ENCODE measurements at regions not wholly inside any gene's neighbourhood (a gene's known extent, or its start where the extent isn't known, plus 50 kb on each side); places are given as distances from the start of the nearest gene placed in this dataset.

DNA sequence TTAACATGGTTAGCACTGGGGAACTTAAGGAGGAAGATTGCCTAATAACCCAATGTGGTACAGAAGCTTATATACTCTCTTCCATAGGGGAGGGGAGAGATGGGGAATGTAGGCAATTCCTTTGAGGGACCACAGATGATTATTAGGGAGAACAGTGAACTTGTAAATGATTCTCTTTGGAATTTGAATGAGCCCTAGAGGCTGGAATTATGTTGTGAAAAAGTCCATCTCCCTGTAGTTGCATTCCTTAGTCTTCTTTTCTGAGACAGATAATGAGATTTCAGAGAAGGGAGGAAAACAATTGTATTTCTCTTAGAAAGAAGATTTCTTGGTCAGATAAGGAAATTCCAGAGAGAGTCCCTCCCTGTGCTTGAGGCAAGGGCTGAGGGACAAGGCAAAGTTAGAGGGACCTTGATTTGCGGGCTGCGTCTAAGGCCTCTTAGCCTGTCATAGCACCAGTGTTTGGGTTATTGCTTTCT is 89.0 kb upstream of the HMCN1 start:
- no peak for DNase-seq

DNA sequence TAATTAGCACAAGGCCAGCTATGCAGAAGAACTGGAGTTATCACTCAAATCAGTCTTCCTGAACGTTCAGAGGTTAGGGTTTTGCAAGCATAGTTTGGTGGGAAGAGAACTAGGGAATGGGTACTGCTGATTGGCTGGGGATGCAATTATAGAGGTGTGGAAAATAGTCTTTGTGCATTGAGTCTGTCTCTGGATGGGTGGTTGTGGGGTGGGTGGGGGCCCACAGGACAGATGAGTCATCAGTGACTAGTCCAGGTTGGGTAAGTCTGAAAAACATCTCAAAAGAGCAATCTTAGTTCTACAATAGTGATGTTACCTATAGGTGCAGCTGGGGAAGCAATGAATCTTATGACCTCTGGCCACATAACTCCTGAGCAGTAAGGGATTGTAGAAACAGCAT is 89.7 kb upstream of the HMCN1 start:
- peak; percentile 32 for DNase-seq

DNA sequence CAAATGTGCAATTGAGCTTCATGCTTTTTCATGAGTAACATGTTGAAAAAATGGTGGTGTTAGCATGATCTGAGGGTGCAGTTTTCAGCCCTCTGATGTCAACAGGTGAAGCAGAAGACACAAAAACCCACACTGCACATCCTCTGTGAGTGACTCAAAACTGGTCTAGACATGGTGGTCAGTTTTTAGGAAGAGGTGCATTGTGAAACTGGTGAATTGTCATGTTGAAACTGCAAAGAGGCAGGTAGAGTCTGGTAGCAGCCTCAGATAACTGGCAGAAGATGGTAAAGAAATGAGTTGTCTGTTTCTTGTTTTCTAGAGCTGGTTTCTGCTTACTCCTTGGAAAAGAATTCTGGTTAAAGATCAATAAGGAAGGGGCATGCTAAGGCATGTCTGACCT is 97.3 kb upstream of the HMCN1 start:
- no peak for DNase-seq

DNA sequence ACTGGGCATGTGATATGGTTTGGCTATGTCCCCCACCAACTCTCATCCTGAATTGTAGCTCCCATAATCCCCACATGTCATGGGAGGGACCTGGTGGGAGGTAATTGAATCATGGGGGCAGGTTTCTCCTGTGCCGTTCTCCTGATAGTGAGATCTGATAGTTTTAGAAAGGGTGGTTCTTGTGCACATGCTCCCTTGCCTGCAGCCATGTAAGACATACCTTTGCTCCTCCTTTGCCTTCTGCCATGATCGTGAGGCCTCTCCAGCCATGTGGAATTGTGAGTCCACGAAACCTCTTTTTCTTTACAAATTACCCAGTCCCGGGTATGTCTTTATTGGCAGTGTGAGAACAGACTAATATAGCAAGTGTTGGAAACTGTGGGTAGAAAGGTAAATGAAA is 99.5 kb upstream of the HMCN1 start:
- DNase-seq = no peak

DNA sequence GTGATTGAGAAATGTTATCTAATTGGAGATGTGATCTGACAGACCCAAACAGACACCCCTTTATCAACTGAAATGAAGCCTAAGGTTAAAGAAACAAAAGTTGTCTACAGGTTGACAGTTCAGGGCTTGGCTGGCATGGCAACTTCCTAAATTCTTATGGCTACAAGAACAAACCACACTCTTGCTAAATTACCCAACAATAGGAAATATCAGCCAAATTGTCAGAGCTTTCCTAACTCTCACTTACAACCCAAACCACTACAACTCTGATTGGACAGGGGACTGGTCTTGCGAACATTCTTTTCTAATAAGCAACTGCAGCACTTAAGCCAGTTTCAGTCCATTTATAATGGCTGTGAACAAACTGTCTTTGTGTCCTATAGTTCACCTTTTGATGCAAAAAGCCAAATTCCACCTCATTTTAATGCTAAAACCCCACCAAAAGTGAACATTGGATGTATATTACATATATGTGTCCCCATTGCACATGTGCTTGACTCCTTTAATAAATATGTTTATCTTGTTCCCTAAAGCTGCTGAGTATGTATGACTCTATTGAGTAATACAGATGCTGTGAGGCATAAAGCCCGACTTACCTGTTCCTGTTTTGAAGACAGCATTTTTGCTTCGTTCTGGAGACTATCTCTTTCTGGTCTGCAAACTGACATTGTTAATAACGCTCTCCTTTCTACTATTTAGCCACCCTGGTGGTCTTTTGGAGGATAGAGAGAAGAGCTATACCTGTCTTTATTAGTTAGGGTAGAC is 101.3 kb upstream of the HMCN1 start:
- DNase-seq = no peak

DNA sequence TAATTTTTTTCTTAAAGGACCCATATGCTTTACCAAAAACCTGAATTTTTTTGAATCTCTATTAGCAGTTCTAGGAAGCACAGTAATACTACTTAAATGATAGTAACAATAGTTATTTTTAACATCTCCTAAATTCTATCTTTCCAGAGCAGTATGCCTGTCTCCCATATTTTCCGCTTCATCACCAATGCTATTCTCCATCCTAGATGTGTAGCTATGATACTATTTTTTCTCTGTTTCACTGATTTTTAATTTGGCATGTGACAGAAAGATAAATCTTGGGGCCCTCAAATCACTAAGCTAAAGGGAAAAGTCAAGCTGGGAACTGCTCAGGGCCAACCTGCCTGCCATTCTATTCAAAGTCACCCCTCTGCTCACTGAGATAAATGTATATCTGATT is 102.3 kb upstream of the HMCN1 start:
- DNase-seq = no peak

DNA sequence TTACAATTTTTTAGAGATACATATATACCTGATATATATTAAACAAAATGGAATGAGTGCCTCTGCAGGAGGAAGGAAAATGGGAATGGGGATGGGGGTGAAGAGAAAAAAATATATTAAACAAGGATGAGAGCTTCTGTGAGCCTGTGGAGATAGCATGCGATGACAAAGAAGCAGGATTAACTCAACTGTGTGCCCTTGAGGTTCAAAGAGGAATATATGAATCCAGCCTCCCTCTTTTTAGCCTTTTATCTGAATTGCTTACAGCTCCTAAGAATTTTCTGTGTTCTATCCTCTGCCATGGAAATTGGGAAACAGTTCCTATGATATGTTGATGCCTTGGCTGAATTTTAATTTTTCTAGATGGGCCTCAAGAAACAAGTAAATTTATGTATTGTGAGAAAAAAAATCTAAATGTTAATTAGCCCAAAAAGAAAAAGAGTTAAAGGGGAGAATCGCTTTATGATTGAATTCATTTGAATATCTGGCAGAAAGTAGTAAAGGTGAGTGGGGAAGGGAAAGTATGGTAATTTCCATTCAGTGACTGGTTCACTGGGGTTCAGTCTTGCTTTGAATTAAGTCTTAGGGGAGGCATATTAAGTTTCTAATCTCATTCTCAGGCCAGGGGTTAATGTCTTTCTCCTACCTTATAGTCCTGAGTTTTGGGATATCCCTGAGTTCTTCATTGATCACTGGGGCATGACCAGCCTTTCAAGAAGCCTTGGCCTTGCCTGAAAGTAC is 106.3 kb upstream of the HMCN1 start:
- DNase-seq = no peak

DNA sequence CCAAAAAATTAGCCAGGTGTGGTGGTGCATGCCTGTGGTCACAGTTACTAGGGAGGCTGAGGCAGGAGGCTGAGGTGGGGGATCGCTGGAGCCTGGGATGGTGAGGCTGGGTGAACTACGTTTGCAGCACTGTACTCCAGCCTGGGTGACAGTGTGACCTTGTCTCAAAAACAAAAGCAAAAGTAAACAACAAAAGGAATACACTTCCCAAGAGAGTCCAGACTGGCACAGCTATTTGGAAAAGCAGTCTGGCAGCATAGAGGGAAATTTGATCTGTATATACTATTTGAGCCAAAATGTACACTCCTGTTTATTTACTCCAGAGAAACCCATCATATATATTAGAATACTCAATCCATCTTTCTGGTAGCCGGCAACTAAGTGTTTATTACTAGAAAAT is 107.0 kb upstream of the HMCN1 start:
- no peak for DNase-seq

DNA sequence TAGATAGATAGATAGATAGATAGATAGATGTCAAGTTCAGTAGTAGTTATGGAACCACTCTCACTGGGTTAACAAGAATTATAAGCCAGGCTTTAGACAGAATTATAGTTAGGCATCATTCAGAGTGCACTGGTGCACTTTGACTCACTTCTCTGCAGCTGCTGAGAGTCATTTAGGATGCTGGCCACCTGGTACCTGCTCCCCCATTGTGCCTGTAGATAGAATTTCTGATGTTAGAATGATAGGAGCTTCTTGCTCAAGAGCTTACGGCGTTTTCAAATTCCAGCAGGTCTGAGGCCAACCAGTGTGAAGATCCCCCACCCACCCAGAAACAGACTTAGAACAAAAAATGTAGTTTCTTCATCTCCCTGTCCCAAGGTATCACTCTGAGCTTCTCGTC is 107.8 kb upstream of the HMCN1 start:
- DNase-seq = no peak

DNA sequence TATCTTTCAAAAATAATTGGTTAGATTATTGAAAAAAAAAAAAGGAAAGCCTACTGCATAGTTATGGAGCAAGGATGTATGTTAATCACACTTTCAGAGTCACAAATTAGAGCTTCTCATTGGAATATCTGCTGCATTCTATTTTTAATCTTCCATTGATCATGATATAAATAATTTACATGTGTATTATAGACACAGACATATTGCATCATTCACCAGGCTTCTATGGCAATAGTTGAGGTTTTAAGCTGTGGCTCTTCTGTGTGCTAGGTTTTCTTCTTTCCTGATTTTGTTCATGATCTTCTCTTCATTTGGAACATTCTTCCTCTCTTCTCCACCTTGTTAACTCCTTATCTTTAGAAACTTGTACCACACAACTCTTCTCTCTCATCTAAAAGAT is 123.2 kb upstream of the HMCN1 start:
- no peak for DNase-seq

DNA sequence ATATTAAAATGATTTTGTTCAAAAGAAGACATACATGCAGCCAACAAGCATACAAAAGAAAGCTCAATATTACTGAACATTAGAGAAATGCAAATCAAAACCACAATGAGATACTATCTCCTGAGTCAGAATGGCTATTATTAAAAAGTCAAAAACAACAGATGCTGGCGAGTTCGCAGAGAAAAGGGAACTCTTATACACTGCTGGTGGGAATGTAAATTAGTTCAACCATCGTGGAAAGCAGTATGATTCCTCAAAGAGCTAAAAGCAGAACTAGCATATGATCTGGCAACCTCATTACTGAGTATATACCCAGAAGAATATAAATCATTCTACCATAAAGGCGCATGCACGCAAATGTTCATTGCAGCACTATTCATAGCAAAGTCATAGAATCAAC is 126.0 kb upstream of the HMCN1 start:
- no peak for DNase-seq

DNA sequence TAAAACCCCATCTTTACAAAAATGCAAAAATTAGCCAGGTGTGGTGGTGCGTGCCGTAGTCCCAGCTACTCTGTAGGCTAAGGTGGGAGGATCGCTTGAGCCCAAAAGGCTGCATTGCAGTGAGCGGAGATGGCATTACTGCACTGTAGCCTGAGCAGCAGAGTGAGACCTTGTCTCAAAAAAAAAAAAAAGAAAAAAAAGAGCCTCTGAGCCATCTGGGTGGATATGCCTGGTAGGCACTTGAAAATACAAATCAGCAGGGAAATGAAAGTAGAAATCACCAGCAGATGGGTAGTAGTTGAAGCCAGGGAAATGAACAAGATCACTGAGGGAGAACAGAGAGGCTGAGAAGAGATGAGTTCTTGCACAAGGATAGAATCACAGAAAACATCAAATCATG is 131.0 kb upstream of the HMCN1 start:
- no peak for DNase-seq

DNA sequence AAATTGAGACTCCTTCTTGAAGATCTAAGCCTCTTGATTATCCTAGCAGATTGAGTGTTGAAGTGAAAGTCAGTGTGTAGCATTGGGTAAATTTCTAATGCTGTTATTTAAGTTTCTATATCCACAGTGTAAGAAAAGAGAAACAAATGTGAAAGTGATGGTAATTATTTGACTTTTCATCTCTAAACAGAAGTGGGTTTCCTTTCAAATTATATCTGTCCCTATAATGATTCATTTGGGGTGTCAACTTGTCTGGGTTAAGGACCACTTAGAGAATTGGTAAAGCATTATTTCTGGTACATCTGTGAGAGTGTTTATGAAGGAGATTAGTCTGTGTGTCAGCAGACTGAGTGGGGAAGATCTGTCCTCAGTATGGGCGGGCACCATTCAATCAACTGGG is 133.0 kb upstream of the HMCN1 start:
- no peak for DNase-seq

DNA sequence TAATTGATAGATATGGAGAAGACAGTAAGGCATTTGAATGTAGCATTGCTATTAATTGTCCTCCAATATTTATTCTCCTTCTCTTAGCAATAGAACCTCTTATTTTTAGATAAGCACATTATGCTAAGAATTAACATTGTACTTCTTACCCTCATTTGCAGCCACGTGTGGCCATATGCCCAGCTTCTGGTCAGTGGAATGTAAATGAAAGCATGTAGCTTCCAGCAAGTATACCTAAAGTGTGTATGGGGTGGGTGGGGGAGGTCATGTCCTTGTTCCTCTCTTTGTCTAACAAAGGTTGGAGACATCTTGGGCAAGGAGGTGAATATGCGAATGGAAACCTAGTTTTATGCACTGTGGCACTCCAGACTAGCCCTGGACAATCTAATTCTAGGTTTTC is 133.6 kb upstream of the HMCN1 start:
- DNase-seq = no peak

DNA sequence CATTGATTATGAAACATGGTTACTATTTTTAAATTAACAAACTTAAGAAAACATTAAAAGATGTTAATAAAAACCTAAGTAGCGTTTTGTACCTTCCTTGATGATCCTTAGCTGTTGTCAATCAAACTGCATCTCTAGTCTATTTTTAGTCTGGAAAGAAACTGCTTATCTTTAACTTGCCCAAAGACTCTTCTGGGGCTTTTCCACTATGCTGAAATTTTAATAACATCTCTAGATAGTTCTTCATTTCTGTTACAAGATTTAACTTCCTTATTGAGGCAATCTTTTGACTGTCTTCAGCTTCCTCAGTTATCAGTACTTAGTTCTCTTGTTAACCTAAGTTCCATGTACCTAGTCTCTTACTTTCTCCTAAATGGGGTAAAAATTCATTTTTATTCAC is 135.9 kb upstream of the HMCN1 start:
- DNase-seq = no peak

DNA sequence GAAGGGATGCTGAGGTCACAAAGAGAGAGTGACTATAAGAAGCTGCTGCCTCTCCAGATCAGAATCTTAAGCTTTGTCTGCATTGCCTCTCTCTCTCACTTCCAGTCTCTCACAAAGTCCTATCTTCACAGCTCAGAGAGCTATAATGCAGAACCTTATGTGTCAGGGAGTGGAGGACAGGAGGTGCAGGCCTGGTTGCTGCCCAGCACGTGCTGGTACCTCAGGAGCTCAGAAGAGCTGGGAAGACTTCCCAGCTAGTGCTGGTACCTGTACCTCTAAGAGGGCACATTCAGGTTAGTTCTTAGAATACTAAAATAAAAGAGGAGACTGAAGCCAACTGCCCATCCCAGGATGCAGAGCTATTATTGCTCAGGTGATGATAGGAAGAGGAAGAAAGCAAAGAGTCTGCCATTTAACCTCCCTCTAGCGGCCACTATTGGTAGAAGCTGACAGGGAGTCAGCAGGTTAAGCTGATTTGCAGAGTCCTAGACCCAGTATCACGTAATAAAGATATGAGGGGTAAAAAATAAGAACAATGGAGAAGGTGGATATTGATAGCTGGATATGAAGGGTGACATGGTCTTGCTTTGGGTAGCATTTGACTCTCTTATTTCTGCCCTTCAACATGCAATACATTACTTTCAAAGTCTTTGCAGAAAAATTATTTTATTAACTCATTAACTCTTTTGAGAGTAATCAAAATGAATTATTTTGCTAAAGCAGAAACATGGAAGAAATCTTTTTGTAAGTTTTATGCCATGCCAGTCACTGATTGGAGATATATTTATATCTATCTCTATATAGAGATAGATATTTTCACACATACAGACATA is 138.1 kb upstream of the HMCN1 start:
- peak; percentile 70 for DNase-seq

DNA sequence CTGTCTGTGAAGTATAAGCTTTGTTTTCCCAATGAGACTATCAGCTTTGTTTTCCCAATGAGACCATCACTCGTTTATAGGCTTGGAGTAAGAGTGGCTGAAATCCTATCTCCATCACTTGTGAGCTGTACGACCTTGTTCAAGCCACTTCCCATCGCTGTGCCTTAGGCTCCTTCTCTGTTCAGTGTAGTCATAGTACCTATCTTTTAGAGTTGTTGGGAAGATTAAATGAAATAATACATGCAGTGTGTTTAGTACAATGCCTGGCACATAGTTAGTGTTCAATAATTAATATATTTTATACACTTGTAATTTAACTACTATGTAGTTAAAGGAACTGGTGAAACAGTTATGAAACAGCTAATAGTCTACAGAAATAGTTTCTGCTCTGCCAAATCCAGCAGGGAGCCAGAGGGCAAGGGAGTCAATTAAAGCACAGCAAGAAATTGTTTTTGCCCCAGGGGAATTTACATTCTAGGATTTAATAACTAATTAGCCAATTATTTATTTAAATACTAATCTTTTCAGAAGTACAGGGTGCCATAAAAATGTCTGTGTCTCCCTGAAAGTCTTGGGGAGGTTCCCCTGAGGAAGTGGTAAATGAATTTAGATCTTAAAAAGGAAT is 139.3 kb upstream of the HMCN1 start:
- DNase-seq = no peak

DNA sequence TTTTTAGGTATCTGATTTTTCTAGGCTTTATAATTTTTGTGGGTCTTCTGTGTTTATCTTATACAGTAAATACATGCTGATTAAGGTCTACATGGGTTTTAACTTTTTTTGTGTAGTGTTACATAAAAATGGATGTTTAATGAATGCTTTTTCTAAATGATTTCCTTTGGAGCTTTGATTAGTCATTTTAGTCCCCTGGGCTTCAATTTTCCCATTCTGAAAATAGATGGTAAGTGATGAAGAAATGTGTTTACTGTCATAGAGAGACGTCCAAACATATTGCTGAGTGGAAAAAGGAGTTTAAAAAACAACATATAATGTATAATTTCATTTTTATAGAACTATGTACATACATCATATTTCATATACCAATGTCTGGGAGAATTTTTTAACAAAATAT is 140.9 kb upstream of the HMCN1 start:
- no peak for DNase-seq

DNA sequence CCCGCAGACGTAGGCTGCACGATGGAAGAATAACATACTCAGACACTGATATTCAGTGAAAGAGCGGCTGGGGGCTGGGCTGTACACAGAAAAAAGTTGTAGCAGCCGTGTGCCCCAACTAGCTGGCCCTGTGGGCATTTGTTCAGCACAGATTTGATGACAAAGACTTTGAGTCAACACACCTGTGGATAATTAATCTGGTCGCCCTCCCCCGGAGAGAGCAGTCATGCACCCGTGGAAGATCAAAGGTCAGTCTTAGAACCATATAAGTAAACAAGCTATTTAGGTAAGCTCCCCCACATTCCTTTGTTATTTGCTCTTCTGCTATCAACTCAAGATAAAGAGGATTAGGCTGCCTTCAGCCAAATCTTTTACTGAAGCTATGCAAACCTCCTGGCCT is 148.4 kb upstream of the HMCN1 start:
- DNase-seq = no peak

DNA sequence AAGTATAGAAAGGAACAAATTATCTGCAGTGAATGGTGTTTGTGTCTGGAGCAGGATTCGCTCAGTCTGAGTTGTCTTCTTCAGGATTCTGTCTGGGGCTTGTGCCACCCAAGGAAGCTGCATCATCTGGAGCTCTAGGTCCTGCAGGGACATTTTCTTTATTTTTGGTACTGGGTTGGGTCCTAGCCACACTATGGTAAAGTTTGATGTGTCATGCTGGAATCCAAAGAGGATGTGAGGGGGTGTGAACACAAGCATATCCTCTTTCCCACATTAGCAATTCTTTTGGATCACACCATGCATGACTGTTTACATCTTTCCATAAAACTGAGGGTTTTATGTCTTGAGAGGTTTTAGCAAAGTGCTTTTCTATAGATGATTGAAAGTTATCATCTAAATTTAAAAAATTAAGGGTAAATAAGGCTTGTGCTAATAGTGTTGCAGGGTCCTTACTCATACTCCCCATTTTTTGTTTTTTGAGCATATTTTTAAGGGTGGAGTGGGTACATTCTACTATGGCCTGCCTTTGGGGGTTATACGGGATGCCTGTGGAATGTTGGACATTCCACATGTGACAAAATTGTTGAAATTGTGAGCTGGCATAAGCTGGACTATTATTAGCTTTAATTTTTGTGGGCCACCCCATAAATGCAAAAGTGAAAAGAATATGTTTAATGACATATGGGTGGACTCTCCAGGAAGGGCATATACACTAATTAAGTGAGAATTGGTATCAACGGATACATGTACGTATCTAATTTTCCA is 152.0 kb upstream of the HMCN1 start:
- no peak for DNase-seq

DNA sequence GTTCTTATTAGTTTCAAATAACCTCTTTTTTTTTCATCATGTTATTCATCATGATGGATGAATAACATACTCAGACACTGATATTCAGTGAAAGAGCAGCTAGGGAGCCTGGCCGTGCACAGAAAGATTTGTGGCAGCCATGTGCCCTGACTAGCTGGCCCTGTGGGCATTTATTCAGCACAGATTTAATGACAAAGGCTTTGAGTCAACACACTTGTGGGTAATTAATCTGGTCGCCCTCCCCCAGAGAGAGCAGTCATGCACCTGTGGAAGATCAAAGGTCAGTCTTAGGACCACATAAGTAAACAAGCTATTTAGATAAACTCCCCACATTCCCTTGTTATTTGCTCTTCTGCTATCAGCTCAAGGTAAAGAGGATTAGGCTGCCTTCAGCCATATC is 153.2 kb upstream of the HMCN1 start:
- no peak for DNase-seq

DNA sequence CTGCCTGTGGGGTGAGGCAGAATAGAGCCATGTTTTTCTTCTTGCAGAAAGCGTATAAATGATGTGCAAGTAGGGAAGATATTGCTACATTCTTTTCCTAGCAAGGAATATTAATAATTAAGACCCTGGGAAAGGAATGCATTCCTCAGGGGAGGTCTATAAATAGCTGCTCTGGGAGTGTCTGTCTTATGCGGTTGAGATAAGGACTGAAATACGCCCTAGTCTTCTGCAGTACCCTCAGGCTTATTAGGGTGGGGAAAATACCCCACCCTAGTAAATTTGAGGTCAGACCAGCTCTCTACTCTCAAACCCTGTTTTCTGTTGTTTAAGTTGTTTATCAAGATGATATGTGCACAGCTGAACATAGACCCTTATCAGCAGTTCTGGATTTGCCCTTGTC is 155.9 kb upstream of the HMCN1 start:
- DNase-seq = no peak
